H1 (cell line): ENCODE measurements at regions not wholly inside any gene's neighbourhood (a gene's known extent, or its start where the extent isn't known, plus 50 kb on each side); places are given as distances from the start of the nearest gene placed in this dataset.

ENCODE experiments used
- CTCF ChIA-PET: fragments of 300-600 bp; sonication (Branson Sonifier 250); formaldehyde crosslinking; loops from one replicate; lab custom pipeline; 2021; ENCODE audit not compliant: partially characterized antibody; lab: Charles Lee
- POLR2A ChIA-PET: fragments of 300-600 bp; sonication (Branson Sonifier 250); formaldehyde crosslinking; loops from one replicate; lab custom pipeline; 2021; ENCODE audit warnings: inconsistent platforms; ENCODE audit not compliant: partially characterized antibody; lab: Charles Lee
- DNase-seq, 2 experiments: peaks; one replicate each; pipeline versions ENCODE4 v3.0.0 to v3.0.0-alpha.2; 2010 to 2022; ENCODE audit warnings: low spot score in 2 of 2, low read depth in 1 of 2, mixed read lengths in 1 of 2
- FAIRE-seq: peaks from 2 replicates; lab custom pipeline; 2011; peaks lifted over from hg19 to GRCh38; lab: Jason Lieb, UNC
- H2AFZ ChIP-seq: 2 replicates; pipeline ENCODE4 v1.8.1; 2012; ENCODE audit warnings: low read length, inconsistent platforms
- H2AK5ac ChIP-seq: 2 replicates; pipeline ENCODE4 v1.6.1; 2013; ENCODE audit warnings: low read depth, low read length
- H2BK120ac ChIP-seq: replicated peaks from 2 replicates; pipeline ENCODE3; 2013; ENCODE audit warnings: low read depth, low read length, inconsistent platforms
- H2BK12ac ChIP-seq: 2 replicates; pipeline ENCODE4 v1.6.1; 2013; ENCODE audit warnings: low read depth, low read length
- H2BK15ac ChIP-seq: 2 replicates; pipeline ENCODE4 v1.6.1; 2013; ENCODE audit warnings: low read length
- H2BK20ac ChIP-seq: 2 replicates; pipeline ENCODE4 v1.6.1; 2013; ENCODE audit warnings: low read length
- H2BK5ac ChIP-seq: 2 replicates; pipeline ENCODE4 v1.6.1; 2013; ENCODE audit warnings: low read depth, low read length
- H3K14ac ChIP-seq: 2 replicates; pipeline ENCODE4 v1.6.1; 2013; ENCODE audit warnings: inconsistent platforms; ENCODE audit not compliant: insufficient read length
- H3K18ac ChIP-seq: 2 replicates; pipeline ENCODE4 v1.6.1; 2013; ENCODE audit warnings: low read length; ENCODE audit errors: extremely low read depth
- H3K23ac ChIP-seq: 2 replicates; pipeline ENCODE4 v1.6.1; 2013; ENCODE audit warnings: inconsistent platforms; ENCODE audit not compliant: insufficient read length
- H3K23me2 ChIP-seq: 2 replicates; pipeline ENCODE4 v1.6.1; 2013; ENCODE audit warnings: low read depth, low read length
- H3K27ac ChIP-seq: 2 replicates; pipeline ENCODE4 v1.6.1; 2011; ENCODE audit warnings: low read depth, low read length, inconsistent platforms
- H3K27me3 ChIP-seq, 4 experiments: replicated peaks in 1 of 4; 1 replicate in 1 of 4; 2 replicates in 3 of 4; pipeline versions ENCODE4 v1.6.1 to v1.8.1; 2011 to 2013; ENCODE audit warnings: low read length in 3 of 4, mild to moderate bottlenecking in 3 of 4, inconsistent platforms in 2 of 4, mixed read lengths in 2 of 4, moderate library complexity in 1 of 4; ENCODE audit not compliant: control insufficient read depth in 3 of 4, insufficient read depth in 3 of 4; ENCODE audit errors: extremely low read depth in 1 of 4
- H3K36me3 ChIP-seq, 4 experiments: 2 replicates each; pipeline versions ENCODE4 v1.6.1 to v1.8.1; 2011 to 2013; ENCODE audit warnings: mild to moderate bottlenecking in 4 of 4, low read length in 3 of 4, moderate library complexity in 2 of 4, control low read depth in 1 of 4, inconsistent platforms in 1 of 4; ENCODE audit not compliant: insufficient read depth in 4 of 4, control insufficient read depth in 2 of 4
- H3K4ac ChIP-seq: replicated peaks from 2 replicates; pipeline ENCODE3; 2013; ENCODE audit warnings: low read length, low read depth, mixed read lengths, inconsistent platforms; ENCODE audit not compliant: insufficient read length
- H3K4me1 ChIP-seq, 4 experiments: replicated peaks in 1 of 4; 1 replicate in 1 of 4; 2 replicates in 3 of 4; pipeline versions ENCODE4 v1.6.1 to v1.8.1; 2011 to 2013; ENCODE audit warnings: low read length in 3 of 4, inconsistent platforms in 2 of 4, mixed read lengths in 1 of 4; ENCODE audit not compliant: insufficient read depth in 4 of 4, control insufficient read depth in 3 of 4
- H3K4me2 ChIP-seq, 2 experiments: 2 replicates each; pipeline versions ENCODE4 v1.6.1 to v1.8.1; 2011 to 2013; ENCODE audit warnings: low read depth in 2 of 2, low read length in 2 of 2, control low read depth in 1 of 2, inconsistent platforms in 1 of 2, mild to moderate bottlenecking in 1 of 2; ENCODE audit not compliant: insufficient read depth in 1 of 2
- H3K4me3 ChIP-seq, 4 experiments: fragments of 200-600, 300-600 bp in 1 of 4; sonication (generic), shearing (Covaris generic), sonication (Bioruptor Twin) in 1 of 4; 2 replicates each; pipeline versions ENCODE4 v1.5.1 to v1.8.1; 2011 to 2016; ENCODE audit warnings: low read length in 4 of 4, low read depth in 3 of 4, control low read depth in 2 of 4, inconsistent platforms in 2 of 4, mild to moderate bottlenecking in 2 of 4, mixed read lengths in 1 of 4, moderate library complexity in 1 of 4; ENCODE audit not compliant: insufficient read depth in 2 of 4; ENCODE audit errors: extremely low read depth in 1 of 4
- H3K56ac ChIP-seq: replicated peaks from 2 replicates; pipeline ENCODE3; 2013; ENCODE audit warnings: low read depth, mild to moderate bottlenecking, mixed read lengths, low read length, inconsistent platforms; ENCODE audit not compliant: insufficient read length
- H3K79me1 ChIP-seq: 2 replicates; pipeline ENCODE4 v1.6.1; 2013; ENCODE audit warnings: low read depth, low read length, control low read depth
- H3K79me2 ChIP-seq, 2 experiments: 2 replicates each; pipeline versions ENCODE4 v1.6.1 to v1.8.1; 2012 to 2013; ENCODE audit warnings: low read length in 2 of 2, mild to moderate bottlenecking in 2 of 2, inconsistent platforms in 1 of 2; ENCODE audit not compliant: insufficient read depth in 2 of 2, control insufficient read depth in 1 of 2
- H3K9ac ChIP-seq, 4 experiments: replicated peaks in 1 of 4; 1 replicate in 1 of 4; 2 replicates in 3 of 4; pipeline versions ENCODE4 v1.6.1 to v1.8.1; 2011 to 2013; ENCODE audit warnings: low read depth in 3 of 4, low read length in 3 of 4, control low read depth in 2 of 4, mild to moderate bottlenecking in 2 of 4, moderate library complexity in 2 of 4, inconsistent platforms in 1 of 4; ENCODE audit errors: extremely low read depth in 1 of 4
- H3K9me3 ChIP-seq, 2 experiments: 2 replicates each; pipeline versions ENCODE4 v1.6.1 to v1.8.1; 2012 to 2013; ENCODE audit warnings: mild to moderate bottlenecking in 2 of 2, moderate library complexity in 2 of 2, control low read depth in 1 of 2, inconsistent platforms in 1 of 2, low read depth in 1 of 2, low read length in 1 of 2, mixed read lengths in 1 of 2; ENCODE audit not compliant: insufficient read depth in 2 of 2
- H4K20me1 ChIP-seq, 2 experiments: replicated peaks in 1 of 2; 2 replicates each; pipeline versions ENCODE3 to v1.8.1; 2011 to 2013; ENCODE audit warnings: inconsistent platforms in 2 of 2, low read length in 2 of 2, mild to moderate bottlenecking in 1 of 2; ENCODE audit not compliant: insufficient read depth in 2 of 2, control insufficient read depth in 1 of 2
- H4K5ac ChIP-seq: 2 replicates; pipeline ENCODE4 v1.6.1; 2013; ENCODE audit warnings: low read length, low read depth, mixed read lengths, inconsistent platforms; ENCODE audit not compliant: insufficient read length
- H4K8ac ChIP-seq: 2 replicates; pipeline ENCODE4 v1.8.0; 2013; ENCODE audit warnings: mild to moderate bottlenecking, moderate library complexity, low read length, inconsistent platforms; ENCODE audit not compliant: insufficient read depth; ENCODE audit errors: extremely low read depth
- H4K91ac ChIP-seq: replicated peaks from 2 replicates; pipeline ENCODE3; 2013; ENCODE audit warnings: low read length, mixed read lengths, inconsistent platforms; ENCODE audit not compliant: insufficient read length
- CHD1 ChIP-seq: IDR thresholded peaks from 2 replicates; pipeline ENCODE4 v1.6.1; 2012; ENCODE audit warnings: low read depth, low read length, improper control_type of control experiment
- KDM4A ChIP-seq: IDR thresholded peaks from one replicate; pipeline ENCODE4 v1.7.1; 2012; ENCODE audit warnings: low read depth, mild to moderate bottlenecking, moderate library complexity, low read length, inconsistent platforms; ENCODE audit not compliant: severe bottlenecking
- PHF8 ChIP-seq: fragments of 200-600 bp; sonication (generic); conservative IDR thresholded peaks from 2 replicates; pipeline ENCODE4 v1.7.1; 2012; ENCODE audit warnings: low read depth, mild to moderate bottlenecking, inconsistent platforms, low read length, moderate library complexity
- RAD21 ChIP-seq, 2 experiments: IDR thresholded peaks in 1 of 2; conservative IDR thresholded peaks in 1 of 2; 2 replicates each; pipeline ENCODE4 v1.6.1; 2011; ENCODE audit warnings: low read depth in 2 of 2, low read length in 2 of 2, improper control_type of control experiment in 1 of 2, inconsistent platforms in 1 of 2, mild to moderate bottlenecking in 1 of 2, moderate library complexity in 1 of 2
- TCF12 ChIP-seq: IDR thresholded peaks from 2 replicates; pipeline ENCODE4 v1.6.1; 2011; ENCODE audit warnings: low read depth, mild to moderate bottlenecking, low read length
- WGBS, 2 experiments: shearing (Covaris generic) in 1 of 2; methylation state at CpG; one replicate each; pipeline versions ENCODE4 v1.1.6 to v1.1.7; 2013 to 2015; ENCODE audit warnings: low lambda C conversion rate in 2 of 2, mixed read lengths in 2 of 2, inconsistent platforms in 1 of 2, low coverage in 1 of 2, missing lambda C conversion rate in 1 of 2; ENCODE audit not compliant: insufficient replicate concordance in 2 of 2, insufficient coverage in 1 of 2, insufficient read length in 1 of 2; ENCODE audit errors: extremely low coverage in 1 of 2, missing lambda C conversion rate in 1 of 2; 5-methylcytosine and 5-hydroxymethylcytosine counted together

GRCh38 chr6:6379573-6379972, 59.1 kb upstream of the F13A1 start:
- Histone ChIP-seq H3K9me3 (no peaks in the 10 kb centered on the region), H3K9ac (no peak overlapping the region), H3K27ac (no peak overlapping the region), H3K4me3 (no peak overlapping the region), H3K4me1 (peaks cover 0 to 5% (median 3%) of the 10 kb centered on the region in 4 experiments; a peak in 4 of 7 replicates), H4K91ac (no peak overlapping the region), H3K79me2 (no peaks in the 10 kb centered on the region), H3K23me2 (no peaks in the 10 kb centered on the region), H3K56ac (no peak overlapping the region), H4K8ac (no peak overlapping the region), H3K36me3 (no peaks in the 10 kb centered on the region), H3K4me2 (no peak overlapping the region), H2AK5ac (no peak overlapping the region), H3K4ac (no peak overlapping the region), H3K18ac (no peak overlapping the region), H3K14ac (no peak overlapping the region), H3K79me1 (no peaks in the 10 kb centered on the region), H2BK12ac (no peak overlapping the region), H3K23ac (no peak overlapping the region), H4K5ac (no peak overlapping the region), H2BK5ac (no peak overlapping the region), H2BK15ac (no peak overlapping the region), H2AFZ (no peak overlapping the region), H2BK120ac (no peak overlapping the region), H3K27me3 (no peaks in the 10 kb centered on the region), H2BK20ac (no peak overlapping the region), H4K20me1 (no peaks in the 10 kb centered on the region)
- CTCF ChIA-PET, result no interaction called here
- 94% methylated on average over 5 of the region's 5 CpGs; no CpG with 5 or more reads in 1 of the 2 experiments for WGBS, 2 experiments
- FAIRE-seq, result no peak
- no peak for DNase-seq
- POLR2A ChIA-PET, result no interaction called here
- TF ChIP-seq PHF8 (no peak), TCF12 (no peak), KDM4A (no peak), RAD21 (IDR thresholded peaks at IDR 0.05 in 1 of 2, conservative IDR thresholded peaks at IDR 0.05 in 1 of 2; ENCODE audit: low read depth in 2 of 2, low read length in 2 of 2) (no peak), CHD1 (no peak)
